Endothelial cell of umbilical vein (primary cell): ENCODE measurements at regions not wholly inside any gene's neighbourhood (a gene's known extent, or its start where the extent isn't known, plus 50 kb on each side); places are given as distances from the start of the nearest gene placed in this dataset.

ENCODE experiments used
- EZH2 ChIP-seq: IDR thresholded peaks from 2 replicates; pipeline ENCODE4 v1.6.1; 2012; ENCODE audit warnings: borderline replicate concordance, low read depth, mild to moderate bottlenecking, moderate library complexity, low read length, inconsistent platforms; ENCODE audit not compliant: severe bottlenecking
- JUN ChIP-seq: IDR thresholded peaks from 2 replicates; pipeline ENCODE4 v1.6.1; 2011; ENCODE audit warnings: borderline replicate concordance, low read depth; ENCODE audit not compliant: insufficient read length, insufficient read depth
- MYC ChIP-seq: IDR thresholded peaks from one replicate; pipeline ENCODE4 v1.6.1; 2011; ENCODE audit warnings: mild to moderate bottlenecking, low read depth, low read length
- POLR2A ChIP-seq: IDR thresholded peaks from 2 replicates; pipeline ENCODE4 v1.6.1; 2012; ENCODE audit warnings: low read depth, mild to moderate bottlenecking, control low read depth, low read length
- POLR2AphosphoS5 ChIP-seq: IDR thresholded peaks from 2 replicates; pipeline ENCODE4 v1.6.1; 2012; ENCODE audit warnings: low read depth, mild to moderate bottlenecking, control low read depth, low read length, moderate library complexity; ENCODE audit not compliant: insufficient read depth
- TF ChIP-seq, protein P1 (sequence below), 2 donors: IDR thresholded peaks; 1 replicate in 1 of 2; 2 replicates in 1 of 2; pipeline ENCODE4 v1.5.1; 2011; ENCODE audit warnings: low read length in 2 of 2, mild to moderate bottlenecking in 2 of 2, moderate library complexity in 2 of 2, control low read depth in 1 of 2, inconsistent platforms in 1 of 2, low read depth in 1 of 2; ENCODE audit not compliant: insufficient read depth in 1 of 2; ENCODE audit errors: extremely low read depth in 1 of 2
- TF ChIP-seq, protein P2 (sequence below): IDR thresholded peaks from 2 replicates; pipeline ENCODE4 v1.6.1; 2011; ENCODE audit not compliant: insufficient read depth, insufficient read length

DNA sequence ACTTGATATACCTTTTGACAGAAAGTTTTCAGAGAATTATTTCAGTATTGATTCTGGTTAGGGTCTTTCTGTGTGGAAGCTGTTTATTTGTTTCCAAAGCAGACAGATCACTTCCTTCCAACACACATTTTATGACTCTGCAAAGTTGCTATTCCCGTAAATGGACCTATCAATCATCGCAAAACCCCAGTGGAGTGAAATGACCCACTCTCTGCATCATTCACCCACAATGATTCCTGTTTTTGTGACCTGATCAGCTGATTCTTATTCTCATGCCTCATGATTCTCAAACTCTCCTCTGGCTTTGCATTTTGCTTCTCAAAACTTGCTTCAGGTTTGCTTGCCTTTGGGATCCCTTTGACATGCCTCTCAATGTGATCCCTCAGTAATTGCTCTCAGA lies 453.7 kb downstream of the PCDH17 start:
- TF ChIP-seq POLR2A (no peak), EZH2 (no peak), JUN (no peak), POLR2AphosphoS5 (no peak), MYC (no peak)
- TF ChIP-seq, protein P1, sequence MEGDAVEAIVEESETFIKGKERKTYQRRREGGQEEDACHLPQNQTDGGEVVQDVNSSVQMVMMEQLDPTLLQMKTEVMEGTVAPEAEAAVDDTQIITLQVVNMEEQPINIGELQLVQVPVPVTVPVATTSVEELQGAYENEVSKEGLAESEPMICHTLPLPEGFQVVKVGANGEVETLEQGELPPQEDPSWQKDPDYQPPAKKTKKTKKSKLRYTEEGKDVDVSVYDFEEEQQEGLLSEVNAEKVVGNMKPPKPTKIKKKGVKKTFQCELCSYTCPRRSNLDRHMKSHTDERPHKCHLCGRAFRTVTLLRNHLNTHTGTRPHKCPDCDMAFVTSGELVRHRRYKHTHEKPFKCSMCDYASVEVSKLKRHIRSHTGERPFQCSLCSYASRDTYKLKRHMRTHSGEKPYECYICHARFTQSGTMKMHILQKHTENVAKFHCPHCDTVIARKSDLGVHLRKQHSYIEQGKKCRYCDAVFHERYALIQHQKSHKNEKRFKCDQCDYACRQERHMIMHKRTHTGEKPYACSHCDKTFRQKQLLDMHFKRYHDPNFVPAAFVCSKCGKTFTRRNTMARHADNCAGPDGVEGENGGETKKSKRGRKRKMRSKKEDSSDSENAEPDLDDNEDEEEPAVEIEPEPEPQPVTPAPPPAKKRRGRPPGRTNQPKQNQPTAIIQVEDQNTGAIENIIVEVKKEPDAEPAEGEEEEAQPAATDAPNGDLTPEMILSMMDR (IDR thresholded peaks at IDR 0.05; ENCODE audit: extremely low read depth in 1 of 2, insufficient read depth in 1 of 2, low read depth in 1 of 2, low read length in 2 of 2) = no peak
- TF ChIP-seq, protein P2, sequence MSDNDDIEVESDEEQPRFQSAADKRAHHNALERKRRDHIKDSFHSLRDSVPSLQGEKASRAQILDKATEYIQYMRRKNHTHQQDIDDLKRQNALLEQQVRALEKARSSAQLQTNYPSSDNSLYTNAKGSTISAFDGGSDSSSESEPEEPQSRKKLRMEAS = no peak
